Parathyroid adenoma (tissue), 2 donors: ENCODE measurements at regions not wholly inside any gene's neighbourhood (a gene's known extent, or its start where the extent isn't known, plus 50 kb on each side); places are given as distances from the start of the nearest gene placed in this dataset.

Source experiments
- H2AFZ ChIP-seq: fragments of 300-600 bp; sonication (generic); one replicate; pipeline ENCODE4 v1.7.0; 2017; ENCODE audit warnings: antibody characterized with exemption, mild to moderate bottlenecking
- H3K27ac ChIP-seq: fragments of 300-600 bp; sonication (generic); one replicate; pipeline ENCODE4 v1.7.0; 2017
- H3K27me3 ChIP-seq: fragments of 300-600 bp; sonication (generic); one replicate; pipeline ENCODE4 v1.7.0; 2017; ENCODE audit warnings: low read length; ENCODE audit not compliant: control insufficient read depth, insufficient read depth
- H3K36me3 ChIP-seq: fragments of 300-600 bp; sonication (generic); one replicate; pipeline ENCODE4 v1.7.0; 2017; ENCODE audit warnings: low read length; ENCODE audit not compliant: control insufficient read depth, insufficient read depth
- H3K4me1 ChIP-seq: fragments of 300-600 bp; sonication (generic); one replicate; pipeline ENCODE4 v1.7.0; 2017; ENCODE audit warnings: control low read depth
- H3K4me2 ChIP-seq: fragments of 300-600 bp; sonication (generic); one replicate; pipeline ENCODE4 v1.7.0; 2017; ENCODE audit warnings: low read length
- H3K4me3 ChIP-seq: fragments of 300-600 bp; sonication (generic); one replicate; pipeline ENCODE4 v1.7.0; 2017; ENCODE audit warnings: low read depth, low read length
- H3K79me2 ChIP-seq: fragments of 300-600 bp; sonication (generic); one replicate; pipeline ENCODE4 v1.7.0; 2017; ENCODE audit warnings: control low read depth
- H3K9ac ChIP-seq: fragments of 300-600 bp; sonication (generic); one replicate; pipeline ENCODE4 v1.7.0; 2017; ENCODE audit warnings: mild to moderate bottlenecking
- H3K9me3 ChIP-seq: fragments of 300-600 bp; sonication (generic); one replicate; pipeline ENCODE4 v1.7.0; 2017; ENCODE audit warnings: low read length; ENCODE audit not compliant: control insufficient read depth
- TF ChIP-seq, protein P1 (sequence below): fragments of 300-600 bp; sonication (generic); IDR thresholded peaks from one replicate; pipeline ENCODE4 v1.7.0; 2017; ENCODE audit warnings: antibody characterized with exemption, mild to moderate bottlenecking
- donor health status: primary hyperparathyroidism.

- H3K4me1 ChIP-seq = no peaks in the 10 kb centered on the region
- no peaks in the 10 kb centered on the region for H3K79me2 ChIP-seq
- H3K27me3 ChIP-seq = no peaks in the 10 kb centered on the region
- no peak overlapping the region for H3K9ac ChIP-seq
- H3K4me3 ChIP-seq = no peak overlapping the region
- H3K4me2 ChIP-seq = no peak overlapping the region
- H3K9me3 ChIP-seq = no peaks in the 10 kb centered on the region
- no peak overlapping the region for H3K27ac ChIP-seq
- no peaks in the 10 kb centered on the region for H3K36me3 ChIP-seq
- TF ChIP-seq, protein P1, sequence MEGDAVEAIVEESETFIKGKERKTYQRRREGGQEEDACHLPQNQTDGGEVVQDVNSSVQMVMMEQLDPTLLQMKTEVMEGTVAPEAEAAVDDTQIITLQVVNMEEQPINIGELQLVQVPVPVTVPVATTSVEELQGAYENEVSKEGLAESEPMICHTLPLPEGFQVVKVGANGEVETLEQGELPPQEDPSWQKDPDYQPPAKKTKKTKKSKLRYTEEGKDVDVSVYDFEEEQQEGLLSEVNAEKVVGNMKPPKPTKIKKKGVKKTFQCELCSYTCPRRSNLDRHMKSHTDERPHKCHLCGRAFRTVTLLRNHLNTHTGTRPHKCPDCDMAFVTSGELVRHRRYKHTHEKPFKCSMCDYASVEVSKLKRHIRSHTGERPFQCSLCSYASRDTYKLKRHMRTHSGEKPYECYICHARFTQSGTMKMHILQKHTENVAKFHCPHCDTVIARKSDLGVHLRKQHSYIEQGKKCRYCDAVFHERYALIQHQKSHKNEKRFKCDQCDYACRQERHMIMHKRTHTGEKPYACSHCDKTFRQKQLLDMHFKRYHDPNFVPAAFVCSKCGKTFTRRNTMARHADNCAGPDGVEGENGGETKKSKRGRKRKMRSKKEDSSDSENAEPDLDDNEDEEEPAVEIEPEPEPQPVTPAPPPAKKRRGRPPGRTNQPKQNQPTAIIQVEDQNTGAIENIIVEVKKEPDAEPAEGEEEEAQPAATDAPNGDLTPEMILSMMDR = no peak
- no peak overlapping the region for H2AFZ ChIP-seq
Measured at GRCh38 chr1:30312226-30312625, 411.2 kb downstream of the MATN1 start.

DNA sequence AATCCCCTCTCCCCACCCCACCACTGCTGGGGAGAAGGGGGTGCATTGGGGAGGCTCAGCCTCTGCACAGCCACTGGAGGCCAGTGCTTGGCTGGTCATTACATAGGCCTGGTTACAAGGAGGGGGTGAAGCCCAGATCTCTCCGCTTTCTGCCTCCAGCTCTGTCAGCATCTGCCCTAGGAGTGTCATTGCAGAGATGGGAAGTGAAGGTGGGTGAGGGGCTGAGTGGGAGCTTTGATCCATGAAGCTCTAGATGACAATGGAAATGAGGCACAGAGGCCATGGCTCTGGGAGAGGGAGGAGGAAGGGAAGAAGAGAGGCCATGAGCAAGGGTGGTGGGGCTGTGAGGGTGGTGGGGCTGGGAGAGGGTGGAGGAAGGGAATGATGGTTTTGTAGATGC is 411.6 kb downstream of the MATN1 start:
- Histone ChIP-seq H2AFZ (no peak overlapping the region), H3K9me3 (no peaks in the 10 kb centered on the region), H3K27ac (no peak overlapping the region), H3K36me3 (no peaks in the 10 kb centered on the region), H3K9ac (no peak overlapping the region), H3K4me2 (no peak overlapping the region), H3K4me3 (no peak overlapping the region), H3K27me3 (no peaks in the 10 kb centered on the region), H3K4me1 (no peaks in the 10 kb centered on the region), H3K79me2 (no peaks in the 10 kb centered on the region)
- TF ChIP-seq, protein P1 = no peak

GRCh38 chr1:30310966-30311742 is 412.2 kb downstream of the MATN1 start:
- Histone ChIP-seq H3K4me2 (no peak overlapping the region), H3K79me2 (no peaks in the 10 kb centered on the region), H3K27me3 (no peaks in the 10 kb centered on the region), H3K4me1 (no peaks in the 10 kb centered on the region), H2AFZ (no peak overlapping the region), H3K4me3 (no peak overlapping the region), H3K9me3 (no peaks in the 10 kb centered on the region), H3K36me3 (no peaks in the 10 kb centered on the region), H3K9ac (no peak overlapping the region), H3K27ac (no peak overlapping the region)
- TF ChIP-seq, protein P1 = no peak

GRCh38 chr1:30307182-30307581 is 416.2 kb downstream of the MATN1 start:
- no peak overlapping the region for H3K27ac ChIP-seq
- H3K9ac ChIP-seq = no peak overlapping the region
- no peaks in the 10 kb centered on the region for H3K27me3 ChIP-seq
- no peaks in the 10 kb centered on the region for H3K4me1 ChIP-seq
- no peak overlapping the region for H3K4me3 ChIP-seq
- H3K4me2 ChIP-seq = no peak overlapping the region
- no peaks in the 10 kb centered on the region for H3K79me2 ChIP-seq
- TF ChIP-seq, protein P1 = no peak
- no peak overlapping the region for H2AFZ ChIP-seq
- no peaks in the 10 kb centered on the region for H3K36me3 ChIP-seq
- H3K9me3 ChIP-seq = no peaks in the 10 kb centered on the region

DNA sequence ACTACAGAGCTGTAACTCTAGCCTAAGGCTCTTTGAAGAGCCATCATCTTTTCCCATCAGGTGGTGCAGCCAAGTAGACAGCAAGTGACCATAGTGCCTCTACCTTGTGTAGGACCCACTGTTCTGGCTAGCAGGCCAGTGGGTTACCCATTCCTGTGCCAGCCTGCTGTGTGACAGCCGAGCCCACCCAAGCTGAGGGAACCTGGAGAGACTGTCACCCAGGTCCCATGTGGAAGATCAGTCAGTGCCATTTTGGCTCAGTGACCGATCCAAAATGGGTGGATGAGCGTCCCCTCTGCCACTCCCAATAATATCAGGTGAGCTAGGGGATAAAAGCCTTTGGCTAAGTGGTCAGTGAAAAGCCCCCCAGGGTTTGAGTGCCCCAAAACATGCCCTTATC is 417.9 kb downstream of the MATN1 start:
- H3K4me1 ChIP-seq = no peaks in the 10 kb centered on the region
- H3K79me2 ChIP-seq = no peaks in the 10 kb centered on the region
- H3K27me3 ChIP-seq = no peaks in the 10 kb centered on the region
- TF ChIP-seq, protein P1 = no peak
- no peak overlapping the region for H3K27ac ChIP-seq
- no peak overlapping the region for H3K9ac ChIP-seq
- no peaks in the 10 kb centered on the region for H3K36me3 ChIP-seq
- no peak overlapping the region for H2AFZ ChIP-seq
- no peak overlapping the region for H3K4me2 ChIP-seq
- no peak overlapping the region for H3K4me3 ChIP-seq
- no peaks in the 10 kb centered on the region for H3K9me3 ChIP-seq
